ENCODE measurements at regions not wholly inside any gene's neighbourhood (a gene's known extent, or its start where the extent isn't known, plus 50 kb on each side); places are given as distances from the start of the nearest gene placed in this dataset.

DNA sequence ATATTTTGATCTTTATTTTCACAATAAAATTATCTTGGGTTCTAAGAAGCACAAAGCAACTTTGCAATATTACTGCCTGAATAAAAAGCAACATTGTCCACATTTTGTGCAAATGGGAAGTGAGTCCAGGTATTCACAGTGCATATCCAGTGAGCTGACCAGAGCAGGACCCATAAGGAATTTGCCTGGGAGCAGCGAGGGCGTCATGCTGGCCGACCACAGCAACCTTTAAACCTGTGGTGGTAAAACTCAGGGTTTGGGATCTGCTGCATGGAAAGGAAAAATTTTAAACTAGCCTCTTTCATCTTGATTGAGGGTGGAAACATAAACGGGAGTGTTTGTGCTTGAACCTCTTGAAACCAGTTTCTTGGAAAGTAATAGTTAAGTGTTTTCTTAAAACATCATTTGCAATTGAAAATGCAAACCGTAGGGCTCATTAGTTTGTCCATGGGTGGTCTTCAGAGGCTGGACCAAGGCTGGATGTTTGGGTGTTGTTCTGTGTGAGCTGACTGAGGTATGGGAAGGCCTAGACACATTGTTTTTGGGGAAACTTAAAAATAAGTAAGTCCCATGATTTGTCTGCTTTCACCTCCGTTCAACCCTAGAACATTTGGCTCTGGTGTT, 85.0 kb upstream of the ANKH start:
- no peaks in the 10 kb centered on the region for H3K36me3 Mint-ChIP-seq
- H3K27ac Mint-ChIP-seq: no peak overlapping the region
- no peak overlapping the region for H3K4me3 Mint-ChIP-seq
- H3K4me1 Mint-ChIP-seq (ENCODE audit: low read depth): no peaks in the 10 kb centered on the region
- H3K9me3 Mint-ChIP-seq (ENCODE audit: low read depth): no peaks in the 10 kb centered on the region
- no peaks in the 10 kb centered on the region for H3K27me3 Mint-ChIP-seq

DNA sequence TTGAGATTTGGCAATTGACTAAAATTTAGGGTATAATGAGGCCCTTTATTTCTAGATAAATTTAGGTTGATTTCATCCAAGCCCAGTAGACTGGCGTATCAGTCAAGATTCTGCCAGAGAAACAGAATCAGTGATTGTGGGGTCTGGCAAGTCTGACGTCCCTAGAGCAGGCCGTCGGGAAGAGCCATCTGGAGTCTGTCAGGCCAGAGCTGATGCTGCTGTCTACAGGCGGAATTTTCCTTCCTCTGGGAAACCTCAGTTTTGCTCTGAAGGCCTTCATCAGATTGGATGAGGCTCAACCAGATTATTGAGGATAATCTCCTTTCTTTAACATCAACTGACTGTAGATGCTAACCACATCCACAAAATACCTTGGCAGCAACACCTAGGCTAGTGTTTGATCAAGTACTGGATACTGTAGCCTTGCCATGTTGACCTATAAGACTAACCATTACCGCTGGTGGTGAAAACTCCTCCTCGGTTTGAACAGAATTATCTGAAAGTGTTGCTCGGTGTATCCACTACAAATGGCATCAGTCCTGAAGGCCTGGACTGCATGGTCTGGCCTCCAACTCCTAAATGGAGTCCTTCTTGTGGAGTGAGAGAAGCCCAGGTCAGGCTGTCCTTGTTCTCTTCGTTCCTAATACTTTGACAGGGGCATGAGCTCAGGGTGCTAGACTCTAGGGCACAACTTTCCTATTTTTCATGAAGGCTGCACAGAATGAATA, 83.2 kb upstream of the ANKH start:
- Mint-ChIP-seq H3K27ac (no peak overlapping the region), H3K9me3 (ENCODE audit: low read depth) (no peaks in the 10 kb centered on the region), H3K4me3 (no peak overlapping the region), H3K27me3 (no peaks in the 10 kb centered on the region), H3K4me1 (ENCODE audit: low read depth) (no peaks in the 10 kb centered on the region), H3K36me3 (no peaks in the 10 kb centered on the region)

DNA sequence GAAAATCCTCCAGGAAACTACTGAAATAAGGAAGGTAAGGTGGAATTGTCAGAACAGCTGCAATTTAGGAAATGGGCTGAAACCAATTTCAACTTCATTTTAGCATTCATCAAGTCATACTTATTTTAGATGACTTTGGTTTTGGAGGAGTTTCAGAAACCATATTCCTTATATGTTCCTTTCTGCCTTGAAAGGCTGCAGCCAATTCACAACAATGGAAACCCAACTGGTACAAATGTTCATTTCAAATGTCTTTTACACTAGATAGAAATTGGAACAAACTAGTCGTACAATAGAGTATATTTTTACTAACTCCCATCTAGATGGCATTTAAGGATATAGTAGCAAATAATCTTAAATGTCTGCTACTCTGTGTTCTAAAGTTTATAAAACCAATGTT, 82.6 kb upstream of the ANKH start:
- Mint-ChIP-seq H3K27me3 (no peaks in the 10 kb centered on the region), H3K27ac (no peak overlapping the region), H3K9me3 (ENCODE audit: low read depth) (no peaks in the 10 kb centered on the region), H3K36me3 (no peaks in the 10 kb centered on the region), H3K4me3 (no peak overlapping the region), H3K4me1 (ENCODE audit: low read depth) (no peaks in the 10 kb centered on the region)

DNA sequence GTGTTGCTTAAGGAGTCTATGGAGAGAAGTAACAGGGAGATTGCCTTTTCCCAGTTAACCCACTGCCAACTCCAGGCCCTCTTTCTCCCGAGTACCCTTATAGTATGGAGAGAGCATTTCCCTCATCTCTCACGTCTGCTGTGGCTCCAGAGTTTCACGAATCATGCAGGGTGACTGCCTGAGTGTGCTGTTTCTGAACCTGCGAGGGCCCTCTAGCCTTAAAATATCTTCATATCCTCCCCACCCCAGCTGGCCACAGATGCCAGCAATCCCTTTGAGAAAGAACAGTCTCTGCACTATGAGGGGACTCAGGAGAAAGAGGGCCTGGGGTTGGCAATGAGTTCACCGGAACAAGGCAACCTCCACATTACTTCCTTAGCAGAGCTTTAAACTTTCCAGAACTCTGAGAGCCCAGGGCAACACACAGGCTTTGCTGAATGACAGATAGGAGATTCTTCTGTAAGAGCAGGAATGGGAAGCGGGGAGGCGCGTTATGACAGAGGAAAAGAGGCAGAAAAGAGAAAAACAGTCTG, 81.6 kb upstream of the ANKH start:
- no peaks in the 10 kb centered on the region for H3K9me3 Mint-ChIP-seq (ENCODE audit: low read depth)
- H3K27ac Mint-ChIP-seq: no peak overlapping the region
- no peak overlapping the region for H3K4me3 Mint-ChIP-seq
- H3K4me1 Mint-ChIP-seq (ENCODE audit: low read depth): no peaks in the 10 kb centered on the region
- H3K36me3 Mint-ChIP-seq: no peaks in the 10 kb centered on the region
- no peaks in the 10 kb centered on the region for H3K27me3 Mint-ChIP-seq

DNA sequence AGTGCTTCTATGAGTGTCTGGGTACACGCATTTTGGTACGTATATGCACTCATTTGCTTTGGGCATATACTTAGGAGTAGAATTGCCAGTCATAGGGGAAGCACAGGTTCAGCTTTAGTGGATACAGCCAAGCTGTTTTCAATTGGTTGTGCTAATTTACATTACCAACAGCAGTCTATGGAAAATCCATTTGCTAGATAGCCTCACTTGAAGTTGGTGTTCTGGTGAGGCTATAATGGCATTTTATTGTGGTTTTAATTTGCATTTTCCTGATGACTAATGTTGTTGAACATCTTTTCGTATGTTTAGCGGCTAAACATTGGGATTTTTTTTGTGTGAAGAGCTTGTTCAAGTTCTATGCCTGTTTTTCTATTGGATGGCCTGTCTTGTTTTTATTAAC, 76.8 kb upstream of the ANKH start:
- Mint-ChIP-seq H3K9me3 (ENCODE audit: low read depth) (no peaks in the 10 kb centered on the region), H3K27me3 (peaks cover 2% of the 10 kb centered on the region), H3K36me3 (no peaks in the 10 kb centered on the region), H3K4me3 (no peak overlapping the region), H3K27ac (no peak overlapping the region), H3K4me1 (ENCODE audit: low read depth) (peaks cover 4% of the 10 kb centered on the region)

DNA sequence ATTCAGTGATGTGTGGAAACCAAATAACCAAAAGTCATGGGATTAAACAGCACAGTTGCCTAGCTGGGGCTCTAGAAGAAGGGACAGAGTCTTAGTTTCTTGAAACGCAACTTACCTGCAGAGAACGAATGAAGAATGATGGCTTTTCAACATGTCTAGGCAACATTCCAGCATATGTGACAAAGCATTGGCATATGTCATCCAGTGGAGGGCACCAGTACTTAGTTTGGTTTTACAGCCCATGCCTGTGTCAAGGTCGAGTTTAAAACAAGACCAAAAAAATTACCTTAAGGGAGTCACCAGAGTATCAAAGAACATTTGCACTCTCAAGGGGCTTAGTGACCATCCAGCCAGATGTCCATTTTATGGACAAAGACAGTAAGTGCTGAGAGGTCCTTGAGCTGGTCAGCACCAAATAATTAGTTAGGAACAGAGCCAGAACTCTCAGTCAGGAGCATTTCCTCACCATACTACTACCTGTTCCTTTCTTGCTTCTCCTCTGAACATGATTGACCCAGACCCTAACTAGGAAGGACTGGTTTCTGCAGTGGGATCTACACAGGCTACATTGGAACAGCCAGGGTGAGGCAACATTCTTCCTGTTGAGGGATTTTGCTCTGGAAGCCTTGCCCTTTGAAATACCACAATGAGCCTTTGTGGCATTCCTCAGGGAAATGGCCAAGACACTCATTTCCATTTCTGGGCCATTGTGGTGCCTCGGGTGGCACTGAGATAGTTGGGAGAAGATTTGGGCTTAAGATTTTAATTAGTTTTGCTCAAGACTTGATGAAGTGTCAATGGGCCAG, 75.4 kb upstream of the ANKH start:
- H3K4me1 Mint-ChIP-seq (ENCODE audit: low read depth): peaks cover 5% of the 10 kb centered on the region
- no peaks in the 10 kb centered on the region for H3K9me3 Mint-ChIP-seq (ENCODE audit: low read depth)
- H3K27ac Mint-ChIP-seq: no peak overlapping the region
- H3K36me3 Mint-ChIP-seq: no peaks in the 10 kb centered on the region
- no peak overlapping the region for H3K4me3 Mint-ChIP-seq
- peaks cover 4% of the 10 kb centered on the region for H3K27me3 Mint-ChIP-seq

DNA sequence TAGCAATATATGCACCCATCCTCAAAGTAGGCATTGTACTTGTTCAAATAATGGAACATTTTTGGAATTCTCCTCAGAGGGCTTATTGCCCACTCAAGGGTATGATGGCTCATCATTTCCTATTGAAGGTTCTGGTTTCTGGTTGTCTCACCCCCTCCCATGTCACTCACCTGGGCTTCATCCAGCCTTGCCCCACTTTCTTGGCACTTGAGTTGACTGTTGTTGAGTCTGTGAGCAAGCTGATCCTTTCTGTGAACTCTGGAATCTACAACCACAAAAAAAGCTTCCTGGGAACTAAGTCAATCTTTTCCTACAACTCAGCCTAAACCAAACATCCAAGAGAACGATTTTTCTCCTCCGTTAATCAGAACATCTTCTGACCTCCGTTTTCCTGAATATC, 73.9 kb upstream of the ANKH start:
- Mint-ChIP-seq H3K36me3 (no peaks in the 10 kb centered on the region), H3K27me3 (peaks cover 8% of the 10 kb centered on the region), H3K4me3 (no peak overlapping the region), H3K4me1 (ENCODE audit: low read depth) (peaks cover 5% of the 10 kb centered on the region), H3K27ac (no peak overlapping the region), H3K9me3 (ENCODE audit: low read depth) (no peaks in the 10 kb centered on the region)

DNA sequence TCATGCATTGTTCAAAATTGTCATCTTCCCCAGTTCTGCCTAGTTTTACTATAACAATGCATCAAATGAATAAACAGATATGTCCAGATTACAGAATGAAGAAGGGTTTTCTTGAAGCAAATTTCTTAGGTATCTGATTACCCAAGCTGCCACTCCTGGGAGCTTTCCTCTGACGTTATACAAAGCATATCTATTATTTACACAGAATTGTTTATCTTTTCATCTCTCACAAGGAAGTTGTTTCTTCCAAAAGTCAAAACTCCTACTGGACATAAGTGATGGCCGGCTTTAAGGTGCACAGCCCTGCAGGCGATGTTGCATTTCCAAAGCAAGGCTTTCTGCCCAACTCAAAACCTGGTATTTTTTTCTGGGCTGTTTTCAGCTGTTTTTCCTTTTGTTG, 73.4 kb upstream of the ANKH start:
- H3K9me3 Mint-ChIP-seq (ENCODE audit: low read depth): no peaks in the 10 kb centered on the region
- no peak overlapping the region for H3K4me3 Mint-ChIP-seq
- no peak overlapping the region for H3K27ac Mint-ChIP-seq
- no peaks in the 10 kb centered on the region for H3K36me3 Mint-ChIP-seq
- H3K4me1 Mint-ChIP-seq (ENCODE audit: low read depth): peaks cover 5% of the 10 kb centered on the region
- peaks cover 8% of the 10 kb centered on the region for H3K27me3 Mint-ChIP-seq

DNA sequence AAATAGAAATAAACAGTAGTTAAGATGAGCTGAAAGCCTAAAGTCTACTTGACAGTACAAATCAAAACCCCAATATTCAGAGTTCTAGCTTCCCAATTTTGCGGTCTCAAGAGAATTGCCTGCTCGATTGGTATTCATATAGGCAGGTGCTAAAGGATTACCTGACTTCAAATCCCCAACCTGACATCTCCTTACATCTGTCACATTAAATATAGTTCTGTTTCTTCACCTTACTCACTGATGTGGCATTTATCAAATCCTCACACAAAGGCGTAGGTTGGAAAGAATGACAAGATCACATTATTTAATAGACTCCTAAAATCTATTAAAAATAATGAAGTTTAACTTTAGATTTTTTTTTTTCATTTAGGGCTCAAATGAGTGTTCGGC, 72.8 kb upstream of the ANKH start:
- peaks cover 8% of the 10 kb centered on the region for H3K27me3 Mint-ChIP-seq
- no peaks in the 10 kb centered on the region for H3K36me3 Mint-ChIP-seq
- H3K4me1 Mint-ChIP-seq (ENCODE audit: low read depth): peaks cover 5% of the 10 kb centered on the region
- H3K9me3 Mint-ChIP-seq (ENCODE audit: low read depth): no peaks in the 10 kb centered on the region
- H3K4me3 Mint-ChIP-seq: no peak overlapping the region
- no peak overlapping the region for H3K27ac Mint-ChIP-seq

DNA sequence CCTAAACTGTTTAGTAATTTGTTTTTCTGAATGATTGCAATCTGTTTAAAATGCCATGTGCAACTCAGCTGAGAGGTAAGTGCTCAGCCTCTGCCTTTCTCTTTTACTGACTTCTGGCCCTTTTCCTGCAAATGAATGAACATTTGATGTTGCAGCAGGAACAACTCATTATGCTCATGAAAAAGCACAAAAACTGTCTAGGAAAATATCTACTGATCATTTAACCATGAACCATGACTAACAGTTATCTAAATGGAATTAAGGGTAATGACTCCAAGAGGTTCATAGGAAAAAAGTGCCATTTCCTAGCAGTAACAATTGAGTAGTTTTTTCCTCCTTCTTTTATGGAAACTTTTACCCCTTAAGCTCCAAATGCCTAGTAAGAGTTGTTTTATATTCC, 70.6 kb upstream of the ANKH start:
- peaks cover 1% of the 10 kb centered on the region for H3K36me3 Mint-ChIP-seq
- no peak overlapping the region for H3K4me3 Mint-ChIP-seq
- peaks cover 9% of the 10 kb centered on the region for H3K27me3 Mint-ChIP-seq
- peaks cover 7% of the 10 kb centered on the region for H3K4me1 Mint-ChIP-seq (ENCODE audit: low read depth)
- no peak overlapping the region for H3K27ac Mint-ChIP-seq
- no peaks in the 10 kb centered on the region for H3K9me3 Mint-ChIP-seq (ENCODE audit: low read depth)

DNA sequence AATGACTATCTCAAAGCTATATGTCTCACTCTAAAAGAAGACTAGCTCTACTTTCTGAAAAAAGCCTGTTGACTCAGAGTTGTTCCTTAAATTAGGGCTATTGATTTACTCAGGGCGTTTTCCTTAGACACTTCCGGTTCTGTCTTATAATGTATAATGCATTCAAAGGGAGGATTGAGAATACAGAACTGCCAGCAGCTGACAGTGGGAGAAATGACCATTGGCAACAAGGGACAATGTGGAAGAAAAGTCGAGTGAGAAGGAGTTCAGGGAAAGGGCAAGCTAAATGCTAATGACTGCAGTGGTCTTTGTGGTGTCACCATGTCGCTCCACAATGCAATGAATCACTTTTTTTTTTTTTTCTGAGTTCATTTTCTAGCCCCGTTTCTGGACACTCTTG, 65.7 kb upstream of the ANKH start:
- Mint-ChIP-seq H3K4me1 (ENCODE audit: low read depth) (peaks cover 7% of the 10 kb centered on the region), H3K9me3 (ENCODE audit: low read depth) (no peaks in the 10 kb centered on the region), H3K27ac (no peak overlapping the region), H3K36me3 (peaks cover 2% of the 10 kb centered on the region), H3K27me3 (peaks cover 7% of the 10 kb centered on the region), H3K4me3 (no peak overlapping the region)

DNA sequence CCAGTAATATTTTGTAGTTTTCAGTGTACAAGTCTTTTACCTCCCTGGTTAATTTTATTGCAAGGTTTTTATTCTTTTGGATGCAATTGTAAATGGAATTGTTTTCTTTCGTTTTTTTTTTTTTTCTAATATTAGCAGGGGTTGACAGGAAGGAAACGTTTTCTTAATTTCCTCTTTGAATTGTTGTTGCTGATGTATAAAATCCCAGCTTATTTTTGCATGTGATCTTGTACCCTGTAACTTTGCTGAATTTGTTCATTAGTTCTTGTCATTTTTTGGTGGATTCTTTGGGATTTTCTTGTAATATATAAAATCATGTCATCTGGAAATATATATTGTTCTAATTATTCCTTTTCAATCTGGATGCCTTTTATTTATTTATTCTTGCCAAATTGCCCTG, 65.0 kb upstream of the ANKH start:
- H3K27me3 Mint-ChIP-seq: peaks cover 6% of the 10 kb centered on the region
- no peak overlapping the region for H3K27ac Mint-ChIP-seq
- no peak overlapping the region for H3K4me3 Mint-ChIP-seq
- H3K4me1 Mint-ChIP-seq (ENCODE audit: low read depth): peaks cover 6% of the 10 kb centered on the region
- peaks cover 2% of the 10 kb centered on the region for H3K36me3 Mint-ChIP-seq
- H3K9me3 Mint-ChIP-seq (ENCODE audit: low read depth): no peaks in the 10 kb centered on the region

DNA sequence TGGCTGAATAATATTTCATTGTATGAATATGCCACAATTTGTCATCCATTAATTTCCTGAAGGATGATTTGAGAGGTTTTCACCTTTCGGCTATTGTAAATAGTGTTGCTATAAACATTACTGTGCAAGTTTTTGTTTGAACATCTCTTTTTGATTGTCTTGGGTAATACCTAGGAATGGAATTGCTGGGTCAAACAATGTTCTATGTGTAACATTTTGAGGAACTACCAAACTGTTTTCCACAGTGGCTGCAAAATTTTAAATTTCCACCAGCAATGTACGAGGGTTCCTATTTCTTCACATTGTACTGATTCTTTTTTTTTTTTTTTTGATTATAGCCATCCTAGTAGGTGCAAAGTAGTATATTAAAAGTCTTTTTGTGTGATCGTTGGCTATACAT, 63.8 kb upstream of the ANKH start:
- peaks cover 6% of the 10 kb centered on the region for H3K4me1 Mint-ChIP-seq (ENCODE audit: low read depth)
- peaks cover 1% of the 10 kb centered on the region for H3K27me3 Mint-ChIP-seq

DNA sequence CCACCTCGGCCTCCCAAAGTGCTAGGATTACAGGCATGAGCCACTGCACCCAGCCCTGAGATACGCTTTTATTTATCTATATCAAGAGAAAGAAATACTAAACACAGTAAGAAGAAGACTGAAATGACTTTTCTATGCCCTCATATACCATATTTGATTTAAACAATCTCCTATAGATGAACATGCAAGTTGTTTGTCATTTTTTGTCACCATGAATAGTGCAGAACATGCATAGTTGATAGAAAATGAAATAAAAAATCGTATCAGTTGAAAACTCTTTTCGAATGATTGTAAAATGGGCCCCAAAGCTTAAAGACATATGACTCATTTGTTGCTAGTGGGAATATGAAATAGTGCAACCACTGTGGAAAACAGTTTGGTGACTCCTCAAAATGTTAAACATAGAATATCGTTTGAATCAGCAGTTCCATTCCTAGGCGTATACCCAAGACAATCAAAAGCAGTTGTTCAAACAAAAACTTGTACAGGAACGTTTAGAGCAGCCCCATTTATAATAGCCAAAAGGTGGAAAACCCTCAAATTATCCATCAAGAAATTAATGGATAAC, 61.4 kb upstream of the ANKH start:
- Mint-ChIP-seq H3K9me3 (ENCODE audit: low read depth) (no peaks in the 10 kb centered on the region), H3K4me1 (ENCODE audit: low read depth) (peaks cover 6% of the 10 kb centered on the region), H3K36me3 (peaks cover 2% of the 10 kb centered on the region), H3K27ac (no peak overlapping the region), H3K4me3 (no peak overlapping the region), H3K27me3 (peaks cover 1% of the 10 kb centered on the region)

More for the DNA sequence above, 63.8 kb upstream of the ANKH start:
- Mint-ChIP-seq H3K9me3 (ENCODE audit: low read depth) (no peaks in the 10 kb centered on the region), H3K36me3 (peaks cover 2% of the 10 kb centered on the region), H3K4me3 (no peak overlapping the region), H3K27ac (no peak overlapping the region)

DNA sequence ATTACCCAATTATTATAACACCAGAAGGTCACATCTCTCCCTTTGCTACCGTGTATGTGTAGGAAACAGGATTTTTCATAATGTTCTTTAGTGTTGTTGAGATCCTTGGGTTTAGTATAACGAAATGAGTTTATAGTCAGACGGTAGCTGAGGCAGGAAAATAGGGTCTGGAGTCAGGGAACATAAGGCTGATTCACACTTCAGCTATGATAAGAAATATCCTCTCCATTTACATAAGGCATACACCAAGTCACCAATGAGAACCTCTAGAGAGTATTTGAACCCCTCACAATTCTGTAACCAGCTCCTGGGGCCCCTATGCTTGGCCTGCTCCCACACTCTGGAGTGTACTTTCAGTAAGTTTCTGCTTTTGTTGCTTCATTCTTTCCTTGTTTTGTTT, 58.9 kb upstream of the ANKH start:
- no peaks in the 10 kb centered on the region for H3K9me3 Mint-ChIP-seq (ENCODE audit: low read depth)

More for the DNA sequence above, 58.9 kb upstream of the ANKH start:
- no peaks in the 10 kb centered on the region for H3K27me3 Mint-ChIP-seq
- H3K36me3 Mint-ChIP-seq: no peaks in the 10 kb centered on the region
- no peak overlapping the region for H3K27ac Mint-ChIP-seq
- peaks cover 22% of the 10 kb centered on the region for H3K4me1 Mint-ChIP-seq (ENCODE audit: low read depth)
- no peak overlapping the region for H3K4me3 Mint-ChIP-seq
